Naive thymus-derived CD4-positive, alpha-beta T cell (primary cell): ENCODE measurements at regions not wholly inside any gene's neighbourhood (a gene's known extent, or its start where the extent isn't known, plus 50 kb on each side); places are given as distances from the start of the nearest gene placed in this dataset.
"Not testable (repeated sequence)": the region's sequence is repeated elsewhere in the genome, so short reads cannot be mapped to it uniquely, and the experiment has no call there.

Experiments
- ATAC-seq: fragments of 150-1000 bp; cut with Tn5 transposase; 2 replicates; pipeline ENCODE4 v1.10.0; 2021; ENCODE audit warnings: mild to moderate bottlenecking, moderate library complexity
- CTCF ChIA-PET: fragments of 350-600 bp; sonication (Branson Sonifier 250); formaldehyde crosslinking; loops from one replicate; lab custom pipeline; 2021; ENCODE audit warnings: antibody characterized with exemption; lab: Charles Lee
- POLR2A ChIA-PET: fragments of 350-600 bp; sonication (Branson Sonifier 250); formaldehyde crosslinking; loops from one replicate; lab custom pipeline; 2021; ENCODE audit warnings: antibody characterized with exemption, inconsistent platforms; lab: Charles Lee
- DNase-seq, 9 donors: peaks; one replicate each; pipeline versions ENCODE4 v3.0.0 to v3.0.0-alpha.2; 2020 to 2022; ENCODE audit warnings: mixed read lengths in 1 of 9
- H3K27ac ChIP-seq: one replicate; pipeline ENCODE4 v1.7.0; 2013; ENCODE audit warnings: mild to moderate bottlenecking, low read depth, low read length, moderate library complexity
- H3K27me3 ChIP-seq, 2 donors: one replicate each; pipeline ENCODE4 v1.7.0; 2013; ENCODE audit warnings: low read length in 2 of 2, mild to moderate bottlenecking in 2 of 2, moderate library complexity in 2 of 2; ENCODE audit not compliant: control insufficient read depth in 2 of 2, insufficient read depth in 2 of 2
- H3K36me3 ChIP-seq, 3 experiments: 1 replicate in 2 of 3; 2 replicates in 1 of 3; pipeline ENCODE4 v1.7.0; 2013; ENCODE audit warnings: low read length in 3 of 3, mild to moderate bottlenecking in 3 of 3, moderate library complexity in 1 of 3; ENCODE audit not compliant: insufficient read depth in 3 of 3, control insufficient read depth in 2 of 3
- H3K4me1 ChIP-seq, 2 donors: one replicate each; pipeline ENCODE4 v1.7.0; 2013; ENCODE audit warnings: low read length in 2 of 2, mild to moderate bottlenecking in 2 of 2, moderate library complexity in 1 of 2; ENCODE audit not compliant: control insufficient read depth in 2 of 2, insufficient read depth in 2 of 2
- H3K4me3 ChIP-seq: 2 replicates; pipeline ENCODE4 v1.7.0; 2013; ENCODE audit warnings: mild to moderate bottlenecking, low read length
- H3K9me3 ChIP-seq, 3 experiments: 1 replicate in 2 of 3; 2 replicates in 1 of 3; pipeline ENCODE4 v1.7.0; 2013; ENCODE audit warnings: low read length in 3 of 3; ENCODE audit not compliant: control insufficient read depth in 2 of 3
- H3K27ac Mint-ChIP-seq, 9 donors: one replicate each; pipeline ENCODE4 v1.8.0; 2020 to 2022; ENCODE audit warnings: mixed read lengths in 9 of 9, mild to moderate bottlenecking in 8 of 9, moderate library complexity in 5 of 9, inconsistent platforms in 2 of 9
- H3K27me3 Mint-ChIP-seq, 5 donors: one replicate each; pipeline ENCODE4 v1.8.0; 2021 to 2022; ENCODE audit warnings: mixed read lengths in 5 of 5, mild to moderate bottlenecking in 1 of 5
- H3K36me3 Mint-ChIP-seq, 5 donors: one replicate each; pipeline ENCODE4 v1.8.0; 2020 to 2022; ENCODE audit warnings: mixed read lengths in 5 of 5, mild to moderate bottlenecking in 3 of 5, inconsistent platforms in 1 of 5
- H3K4me1 Mint-ChIP-seq, 7 donors: one replicate each; pipeline ENCODE4 v1.8.0; 2020 to 2022; ENCODE audit warnings: mixed read lengths in 7 of 7, mild to moderate bottlenecking in 3 of 7, inconsistent platforms in 1 of 7
- H3K4me3 Mint-ChIP-seq, 10 donors: one replicate each; pipeline ENCODE4 v1.8.0; 2020 to 2022; ENCODE audit warnings: mild to moderate bottlenecking in 10 of 10, mixed read lengths in 10 of 10, moderate library complexity in 6 of 10, inconsistent platforms in 2 of 10
- H3K9me3 Mint-ChIP-seq, 11 donors: one replicate each; pipeline ENCODE4 v1.8.0; 2020 to 2022; ENCODE audit warnings: mixed read lengths in 11 of 11, mild to moderate bottlenecking in 4 of 11, inconsistent platforms in 1 of 11, moderate library complexity in 1 of 11
- intact Hi-C, 2 donors: fragments of 100-400 bp; cut with micrococcal nuclease; formaldehyde crosslinking; loops; one replicate each; pipeline ENCODE4 v1.15.1; 2023

DNA sequence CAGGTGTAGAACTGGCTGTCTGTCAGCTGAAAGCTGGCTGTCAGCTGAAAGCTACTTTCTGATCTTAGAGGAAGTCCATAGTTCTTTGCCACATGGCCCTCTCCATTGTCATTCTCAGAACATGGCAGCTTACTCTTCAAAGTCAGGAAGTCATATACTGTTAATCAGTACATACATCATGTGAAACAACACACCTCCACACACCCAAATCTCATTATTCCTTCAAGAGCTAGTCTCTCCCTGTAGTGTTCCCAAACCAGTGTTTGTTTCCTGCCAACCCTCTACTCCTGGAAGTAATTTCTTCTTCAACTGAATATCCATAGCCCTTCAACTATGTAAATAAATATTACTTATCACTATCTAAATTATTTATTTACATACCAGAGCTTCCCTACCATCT is 58.9 kb downstream of the OR5AK2 start:
- H3K27ac Mint-ChIP-seq: no peak overlapping the region
- H3K36me3 Mint-ChIP-seq: no peaks in the 10 kb centered on the region
- no peaks in the 10 kb centered on the region for H3K4me1 Mint-ChIP-seq
- DNase-seq (no peak), ATAC-seq (no peak)
- no peak overlapping the region for H3K4me3 Mint-ChIP-seq
- POLR2A ChIA-PET: no interaction called here
- H3K36me3 ChIP-seq: no peaks in the 10 kb centered on the region
- H3K27ac ChIP-seq: no peak overlapping the region
- CTCF ChIA-PET: interaction anchor here (0.6 kb wide), 1 partner anchor 66 kb away, joined by 4 read pairs; no protein-coding TSS in a partner anchor
- intact Hi-C loops: no loop called here
- H3K27me3 ChIP-seq: no peaks in the 10 kb centered on the region
- no peaks in the 10 kb centered on the region for H3K4me1 ChIP-seq
- H3K9me3 Mint-ChIP-seq: peaks cover 1 to 46% (median 13%) of the 10 kb centered on the region in 11 donors
- H3K9me3 ChIP-seq: peaks cover 0 to 5% (median 0%) of the 10 kb centered on the region in 3 experiments
- no peak overlapping the region for H3K4me3 ChIP-seq
- peaks cover 0 to 6% (median 0%) of the 10 kb centered on the region in 5 donors for H3K27me3 Mint-ChIP-seq

- H3K36me3 Mint-ChIP-seq: no peaks in the 10 kb centered on the region
- ChIA-PET POLR2A (no interaction called here), CTCF (no interaction called here)
Measured at GRCh38 chr11:57049749-57050148, 61.0 kb downstream of the OR5AK2 start.

GRCh38 chr11:57054817-57055216 is 66.1 kb downstream of the OR5AK2 start:
- H3K27ac ChIP-seq: no peak overlapping the region
- Mint-ChIP-seq H3K36me3 (no peaks in the 10 kb centered on the region), H3K27me3 (peaks cover 0 to 4% (median 0%) of the 10 kb centered on the region in 5 donors), H3K4me3 (no peak overlapping the region), H3K9me3 (peaks cover 0 to 28% (median 4%) of the 10 kb centered on the region in 11 donors), H3K27ac (no peak overlapping the region), H3K4me1 (no peaks in the 10 kb centered on the region)
- H3K27me3 ChIP-seq: no peaks in the 10 kb centered on the region
- H3K4me1 ChIP-seq: no peaks in the 10 kb centered on the region
- no peaks in the 10 kb centered on the region for H3K36me3 ChIP-seq
- no peaks in the 10 kb centered on the region for H3K9me3 ChIP-seq
- ChIA-PET POLR2A (interaction anchor here (0.6 kb wide), 1 partner anchor 10 kb away, joined by 4 read pairs; no protein-coding TSS in a partner anchor), CTCF (no interaction called here)
- intact Hi-C loops: no loop called here
- no peak for ATAC-seq
- no peak overlapping the region for H3K4me3 ChIP-seq
- no peak for DNase-seq

More at GRCh38 chr11:57049749-57050148, 61.0 kb downstream of the OR5AK2 start:
- no peaks in the 10 kb centered on the region for H3K27me3 ChIP-seq
- no peaks in the 10 kb centered on the region for H3K4me1 ChIP-seq
- DNase-seq (no peak), ATAC-seq (no peak)
- Mint-ChIP-seq H3K4me3 (no peak overlapping the region), H3K4me1 (no peaks in the 10 kb centered on the region), H3K9me3 (peaks cover 1 to 41% (median 10%) of the 10 kb centered on the region in 11 donors), H3K27me3 (peaks cover 0 to 6% (median 0%) of the 10 kb centered on the region in 5 donors), H3K27ac (no peak overlapping the region)
- H3K27ac ChIP-seq: no peak overlapping the region
- no peak overlapping the region for H3K4me3 ChIP-seq
- intact Hi-C loops: no loop called here
- H3K36me3 ChIP-seq: no peaks in the 10 kb centered on the region
- H3K9me3 ChIP-seq: no peaks in the 10 kb centered on the region

GRCh38 chr11:57055744-57056143 is 67.0 kb downstream of the OR5AK2 start:
- Histone ChIP-seq H3K4me1 (no peaks in the 10 kb centered on the region), H3K27ac (no peak overlapping the region), H3K36me3 (no peaks in the 10 kb centered on the region), H3K27me3 (no peaks in the 10 kb centered on the region), H3K9me3 (no peaks in the 10 kb centered on the region), H3K4me3 (no peak overlapping the region)
- H3K27me3 Mint-ChIP-seq: peaks cover 0 to 4% (median 0%) of the 10 kb centered on the region in 5 donors
- peaks cover 0 to 32% (median 3%) of the 10 kb centered on the region in 11 donors for H3K9me3 Mint-ChIP-seq
- no peaks in the 10 kb centered on the region for H3K4me1 Mint-ChIP-seq
- no peaks in the 10 kb centered on the region for H3K36me3 Mint-ChIP-seq
- no peak for ATAC-seq
- no peak for DNase-seq
- ChIA-PET POLR2A (no interaction called here), CTCF (no interaction called here)
- no peak overlapping the region for H3K4me3 Mint-ChIP-seq
- H3K27ac Mint-ChIP-seq: no peak overlapping the region
- intact Hi-C loops: no loop called here

DNA sequence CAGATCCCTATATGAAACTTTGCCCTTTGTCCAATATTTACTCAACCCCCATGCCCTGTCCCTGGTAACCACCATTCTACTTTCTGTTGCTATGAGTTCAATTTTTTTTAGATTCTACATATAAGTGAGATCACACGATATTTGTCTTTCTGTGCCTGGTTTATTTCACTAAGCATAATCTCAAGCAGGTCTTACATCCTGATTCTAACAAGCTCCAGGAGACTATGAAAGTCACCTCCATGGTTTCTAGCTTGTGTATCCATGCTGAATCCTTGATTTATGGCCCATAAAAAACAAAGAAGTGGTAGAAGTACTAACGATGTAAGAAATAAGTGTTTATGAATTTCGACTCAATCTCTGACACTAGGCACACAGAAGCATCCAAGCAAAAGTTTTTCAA is 68.0 kb downstream of the OR5AK2 start:
- intact Hi-C loops: no loop called here
- no peaks in the 10 kb centered on the region for H3K4me1 ChIP-seq
- Mint-ChIP-seq H3K4me3 (no peak overlapping the region), H3K9me3 (peaks cover 0 to 37% (median 4%) of the 10 kb centered on the region in 11 donors), H3K27ac (no peak overlapping the region), H3K4me1 (no peaks in the 10 kb centered on the region), H3K36me3 (no peaks in the 10 kb centered on the region), H3K27me3 (peaks cover 0 to 4% (median 0%) of the 10 kb centered on the region in 5 donors)
- DNase-seq (no peak), ATAC-seq (no peak)
- no peak overlapping the region for H3K27ac ChIP-seq
- no peaks in the 10 kb centered on the region for H3K36me3 ChIP-seq
- no peaks in the 10 kb centered on the region for H3K9me3 ChIP-seq
- ChIA-PET CTCF (no interaction called here), POLR2A (no interaction called here)
- H3K4me3 ChIP-seq: no peak overlapping the region
- H3K27me3 ChIP-seq: no peaks in the 10 kb centered on the region

- ATAC-seq (no peak), DNase-seq (no peak)
- ChIA-PET CTCF (no interaction called here), POLR2A (no interaction called here)
- H3K27ac Mint-ChIP-seq: no peak overlapping the region
- Histone ChIP-seq H3K36me3 (no peaks in the 10 kb centered on the region), H3K27me3 (no peaks in the 10 kb centered on the region), H3K9me3 (no peaks in the 10 kb centered on the region), H3K27ac (no peak overlapping the region), H3K4me1 (no peaks in the 10 kb centered on the region), H3K4me3 (no peak overlapping the region)
- H3K9me3 Mint-ChIP-seq: peaks cover 0 to 37% (median 7%) of the 10 kb centered on the region in 11 donors
- H3K4me3 Mint-ChIP-seq: no peak overlapping the region
- no peaks in the 10 kb centered on the region for H3K4me1 Mint-ChIP-seq
- H3K36me3 Mint-ChIP-seq: no peaks in the 10 kb centered on the region
- intact Hi-C loops: no loop called here
- H3K27me3 Mint-ChIP-seq: peaks cover 0 to 4% (median 0%) of the 10 kb centered on the region in 5 donors
Measured at GRCh38 chr11:57057561-57057960, 68.8 kb downstream of the OR5AK2 start.

GRCh38 chr11:57062957-57063356 is 74.2 kb downstream of the OR5AK2 start:
- POLR2A ChIA-PET, DNase-seq, H3K4me3 Mint-ChIP-seq, ATAC-seq, CTCF ChIA-PET, H3K27ac Mint-ChIP-seq, H3K4me1 ChIP-seq, H3K36me3 ChIP-seq, H3K27me3 ChIP-seq, intact Hi-C loops, H3K4me1 Mint-ChIP-seq, H3K36me3 Mint-ChIP-seq, H3K4me3 ChIP-seq, H3K9me3 ChIP-seq, H3K27ac ChIP-seq, H3K27me3 Mint-ChIP-seq: not testable (repeated sequence)
- H3K9me3 Mint-ChIP-seq: peaks cover 0 to 50% (median 16%) of the 10 kb centered on the region in 11 donors
